T-helper 17 cell (primary cell): ENCODE measurements at regions not wholly inside any gene's neighbourhood (a gene's known extent, or its start where the extent isn't known, plus 50 kb on each side); places are given as distances from the start of the nearest gene placed in this dataset.
"Not testable (repeated sequence)": the region's sequence is repeated elsewhere in the genome, so short reads cannot be mapped to it uniquely, and the experiment has no call there.

ENCODE experiments used
- ATAC-seq: fragments of 150-1000 bp; cut with Tn5 transposase; 2 replicates; pipeline ENCODE4 v1.10.0; 2021; ENCODE audit warnings: mild to moderate bottlenecking, moderate library complexity
- DNase-seq, 3 donors: peaks; one replicate each; pipeline versions ENCODE4 v3.0.0 to v3.0.0-alpha.2; 2020 to 2021
- H3K9me3 ChIP-seq: one replicate; pipeline ENCODE4 v1.7.0; 2013; ENCODE audit warnings: low read length, mild to moderate bottlenecking; ENCODE audit not compliant: control insufficient read depth, poor library complexity, severe bottlenecking
- H3K27ac Mint-ChIP-seq: one replicate; pipeline ENCODE4 v1.8.0; 2022; ENCODE audit warnings: mild to moderate bottlenecking, moderate library complexity, mixed read lengths
- H3K27me3 Mint-ChIP-seq: one replicate; pipeline ENCODE4 v1.8.0; 2022; ENCODE audit warnings: mixed read lengths
- H3K36me3 Mint-ChIP-seq: one replicate; pipeline ENCODE4 v1.8.0; 2022; ENCODE audit warnings: low read depth, mixed read lengths
- H3K4me1 Mint-ChIP-seq: one replicate; pipeline ENCODE4 v1.8.0; 2022; ENCODE audit warnings: mild to moderate bottlenecking, mixed read lengths
- H3K4me3 Mint-ChIP-seq: one replicate; pipeline ENCODE4 v1.8.0; 2022; ENCODE audit warnings: mild to moderate bottlenecking, moderate library complexity, mixed read lengths

- Mint-ChIP-seq H3K4me1 (no peaks in the 10 kb centered on the region), H3K36me3 (no peaks in the 10 kb centered on the region), H3K27ac (no peak overlapping the region), H3K27me3 (no peaks in the 10 kb centered on the region), H3K4me3 (no peak overlapping the region)
- DNase-seq = no peak
- H3K9me3 ChIP-seq = no peaks in the 10 kb centered on the region
- no peak for ATAC-seq
Observed at GRCh38 chr2:122323927-122324326, 568.5 kb downstream of the TSN start.

- DNase-seq = no peak
- no peak for ATAC-seq
- H3K27ac Mint-ChIP-seq = no peak overlapping the region
- no peaks in the 10 kb centered on the region for H3K27me3 Mint-ChIP-seq
- no peaks in the 10 kb centered on the region for H3K9me3 ChIP-seq
- no peak overlapping the region for H3K4me3 Mint-ChIP-seq
- no peaks in the 10 kb centered on the region for H3K36me3 Mint-ChIP-seq
- no peaks in the 10 kb centered on the region for H3K4me1 Mint-ChIP-seq
Observed at GRCh38 chr2:122326471-122326870, 571.0 kb downstream of the TSN start.

GRCh38 chr2:122328816-122329215 lies 573.4 kb downstream of the TSN start:
- Mint-ChIP-seq H3K27ac (no peak overlapping the region), H3K4me3 (no peak overlapping the region), H3K4me1 (no peaks in the 10 kb centered on the region), H3K27me3 (no peaks in the 10 kb centered on the region), H3K36me3 (no peaks in the 10 kb centered on the region)
- ATAC-seq (no peak), DNase-seq (no peak)
- H3K9me3 ChIP-seq = no peaks in the 10 kb centered on the region

- Mint-ChIP-seq H3K4me3 (no peak overlapping the region), H3K36me3 (no peaks in the 10 kb centered on the region), H3K27ac (no peak overlapping the region), H3K27me3 (no peaks in the 10 kb centered on the region), H3K4me1 (no peaks in the 10 kb centered on the region)
- no peak for DNase-seq
- no peaks in the 10 kb centered on the region for H3K9me3 ChIP-seq
- no peak for ATAC-seq
Observed at GRCh38 chr2:122329278-122329677, 573.8 kb downstream of the TSN start.

GRCh38 chr2:122333932-122334331 lies 578.5 kb downstream of the TSN start:
- no peaks in the 10 kb centered on the region for H3K9me3 ChIP-seq
- H3K27me3 Mint-ChIP-seq = no peaks in the 10 kb centered on the region
- DNase-seq (no peak), ATAC-seq (no peak)
- no peaks in the 10 kb centered on the region for H3K4me1 Mint-ChIP-seq
- H3K4me3 Mint-ChIP-seq = no peak overlapping the region
- no peaks in the 10 kb centered on the region for H3K36me3 Mint-ChIP-seq
- H3K27ac Mint-ChIP-seq = no peak overlapping the region

GRCh38 chr2:122338000-122338399 lies 582.5 kb downstream of the TSN start:
- Mint-ChIP-seq H3K4me1 (no peaks in the 10 kb centered on the region), H3K36me3 (no peaks in the 10 kb centered on the region), H3K4me3 (no peak overlapping the region), H3K27ac (no peak overlapping the region), H3K27me3 (no peaks in the 10 kb centered on the region)
- no peak for DNase-seq
- no peaks in the 10 kb centered on the region for H3K9me3 ChIP-seq
- ATAC-seq = no peak

GRCh38 chr2:122340246-122340645 lies 584.8 kb downstream of the TSN start:
- Mint-ChIP-seq H3K36me3 (no peaks in the 10 kb centered on the region), H3K4me1 (no peaks in the 10 kb centered on the region), H3K27me3 (no peaks in the 10 kb centered on the region), H3K27ac (no peak overlapping the region), H3K4me3 (no peak overlapping the region)
- H3K9me3 ChIP-seq = no peaks in the 10 kb centered on the region
- DNase-seq (no peak), ATAC-seq (no peak)

- no peaks in the 10 kb centered on the region for H3K9me3 ChIP-seq
- ATAC-seq (no peak), DNase-seq (no peak)
- H3K27me3 Mint-ChIP-seq = no peaks in the 10 kb centered on the region
- H3K36me3 Mint-ChIP-seq = no peaks in the 10 kb centered on the region
- H3K4me3 Mint-ChIP-seq = no peak overlapping the region
- H3K4me1 Mint-ChIP-seq = no peaks in the 10 kb centered on the region
- H3K27ac Mint-ChIP-seq = no peak overlapping the region
Observed at GRCh38 chr2:122341007-122341406, 585.6 kb downstream of the TSN start.

GRCh38 chr2:122352151-122352550 lies 596.7 kb downstream of the TSN start:
- ATAC-seq, H3K27ac Mint-ChIP-seq, H3K27me3 Mint-ChIP-seq, H3K9me3 ChIP-seq, H3K4me1 Mint-ChIP-seq, DNase-seq, H3K4me3 Mint-ChIP-seq, H3K36me3 Mint-ChIP-seq: not testable (repeated sequence)

GRCh38 chr2:122357998-122358397 lies 602.5 kb downstream of the TSN start:
- no peak overlapping the region for H3K27ac Mint-ChIP-seq
- H3K36me3 Mint-ChIP-seq = no peaks in the 10 kb centered on the region
- no peak for DNase-seq
- ATAC-seq = no peak
- H3K4me1 Mint-ChIP-seq = no peaks in the 10 kb centered on the region
- H3K27me3 Mint-ChIP-seq = no peaks in the 10 kb centered on the region
- H3K9me3 ChIP-seq = no peaks in the 10 kb centered on the region
- H3K4me3 Mint-ChIP-seq = no peak overlapping the region

GRCh38 chr2:122358729-122359128 lies 603.3 kb downstream of the TSN start:
- no peaks in the 10 kb centered on the region for H3K9me3 ChIP-seq
- H3K4me1 Mint-ChIP-seq = no peaks in the 10 kb centered on the region
- no peak overlapping the region for H3K4me3 Mint-ChIP-seq
- H3K27ac Mint-ChIP-seq = no peak overlapping the region
- no peaks in the 10 kb centered on the region for H3K36me3 Mint-ChIP-seq
- DNase-seq (no peak), ATAC-seq (no peak)
- H3K27me3 Mint-ChIP-seq = no peaks in the 10 kb centered on the region

- no peaks in the 10 kb centered on the region for H3K9me3 ChIP-seq
- Mint-ChIP-seq H3K4me1 (no peaks in the 10 kb centered on the region), H3K4me3 (no peak overlapping the region), H3K27me3 (no peaks in the 10 kb centered on the region), H3K36me3 (no peaks in the 10 kb centered on the region), H3K27ac (no peak overlapping the region)
- DNase-seq = no peak
- ATAC-seq = no peak
Observed at GRCh38 chr2:122363885-122364284, 608.4 kb downstream of the TSN start.

- no peak for ATAC-seq
- H3K4me1 Mint-ChIP-seq = no peaks in the 10 kb centered on the region
- no peak for DNase-seq
- H3K9me3 ChIP-seq = peaks cover 2% of the 10 kb centered on the region
- H3K27ac Mint-ChIP-seq = no peak overlapping the region
- H3K36me3 Mint-ChIP-seq = no peaks in the 10 kb centered on the region
- H3K27me3 Mint-ChIP-seq = no peaks in the 10 kb centered on the region
- no peak overlapping the region for H3K4me3 Mint-ChIP-seq
Observed at GRCh38 chr2:122366427-122366826, 611.0 kb downstream of the TSN start.

- H3K27me3 Mint-ChIP-seq = no peaks in the 10 kb centered on the region
- DNase-seq = no peak
- peaks cover 2% of the 10 kb centered on the region for H3K9me3 ChIP-seq
- H3K27ac Mint-ChIP-seq = no peak overlapping the region
- ATAC-seq = no peak
- no peaks in the 10 kb centered on the region for H3K4me1 Mint-ChIP-seq
- H3K36me3 Mint-ChIP-seq = no peaks in the 10 kb centered on the region
- H3K4me3 Mint-ChIP-seq = no peak overlapping the region
Observed at GRCh38 chr2:122366969-122367645, 611.7 kb downstream of the TSN start.
